Endothelial cell (in vitro differentiated cells): ENCODE measurements at regions not wholly inside any gene's neighbourhood (a gene's known extent, or its start where the extent isn't known, plus 50 kb on each side); places are given as distances from the start of the nearest gene placed in this dataset.

Source experiments
- DNase-seq: peaks from one replicate; pipeline ENCODE4 v3.0.0; 2021; ENCODE audit warnings: low spot score
- H3K27ac Mint-ChIP-seq: one replicate; pipeline ENCODE4 v1.8.0; 2021; ENCODE audit warnings: mixed read lengths, inconsistent platforms; ENCODE audit not compliant: unreplicated experiment
- H3K27me3 Mint-ChIP-seq: one replicate; pipeline ENCODE4 v1.8.0; 2021; ENCODE audit warnings: mild to moderate bottlenecking, moderate library complexity, mixed read lengths, inconsistent platforms; ENCODE audit not compliant: unreplicated experiment
- H3K36me3 Mint-ChIP-seq: one replicate; pipeline ENCODE4 v1.8.0; 2021; ENCODE audit warnings: mild to moderate bottlenecking, low read depth, mixed read lengths, inconsistent platforms; ENCODE audit not compliant: unreplicated experiment
- H3K4me1 Mint-ChIP-seq: one replicate; pipeline ENCODE4 v1.8.0; 2021; ENCODE audit warnings: mild to moderate bottlenecking, mixed read lengths, inconsistent platforms; ENCODE audit not compliant: unreplicated experiment
- H3K4me3 Mint-ChIP-seq: one replicate; pipeline ENCODE4 v1.8.0; 2021; ENCODE audit warnings: mild to moderate bottlenecking, mixed read lengths, inconsistent platforms; ENCODE audit not compliant: unreplicated experiment
- H3K9me3 Mint-ChIP-seq: one replicate; pipeline ENCODE4 v1.8.0; 2021; ENCODE audit warnings: mixed read lengths, inconsistent platforms; ENCODE audit not compliant: unreplicated experiment
- CTCF ChIP-seq: fragments of 200-600 bp; sonication (generic); IDR thresholded peaks from one replicate; pipeline ENCODE4 v1.5.0; 2021; ENCODE audit warnings: antibody characterized with exemption; ENCODE audit not compliant: unreplicated experiment

GRCh38 chr3:188066141-188066540 is 87.8 kb upstream of the LPP start:
- H3K36me3 Mint-ChIP-seq = no peaks in the 10 kb centered on the region
- H3K27me3 Mint-ChIP-seq = peaks cover 2% of the 10 kb centered on the region
- DNase-seq = no peak
- TF ChIP-seq CTCF = no peak
- no peaks in the 10 kb centered on the region for H3K9me3 Mint-ChIP-seq
- H3K4me1 Mint-ChIP-seq = no peaks in the 10 kb centered on the region
- no peak overlapping the region for H3K4me3 Mint-ChIP-seq
- H3K27ac Mint-ChIP-seq = no peak overlapping the region

GRCh38 chr3:188067932-188068331 is 86.0 kb upstream of the LPP start:
- no peak overlapping the region for H3K4me3 Mint-ChIP-seq
- no peaks in the 10 kb centered on the region for H3K36me3 Mint-ChIP-seq
- no peaks in the 10 kb centered on the region for H3K4me1 Mint-ChIP-seq
- H3K9me3 Mint-ChIP-seq = no peaks in the 10 kb centered on the region
- peaks cover 2% of the 10 kb centered on the region for H3K27me3 Mint-ChIP-seq
- no peak for TF ChIP-seq CTCF
- no peak for DNase-seq
- H3K27ac Mint-ChIP-seq = no peak overlapping the region

- Mint-ChIP-seq H3K4me3 (no peak overlapping the region), H3K27ac (no peak overlapping the region), H3K9me3 (no peaks in the 10 kb centered on the region), H3K27me3 (peaks cover 2% of the 10 kb centered on the region), H3K36me3 (no peaks in the 10 kb centered on the region), H3K4me1 (no peaks in the 10 kb centered on the region)
- no peak for DNase-seq
- TF ChIP-seq CTCF = no peak
These were observed 85.6 kb upstream of the LPP start for GRCh38 chr3:188068342-188068741.

- H3K27me3 Mint-ChIP-seq = peaks cover 2% of the 10 kb centered on the region
- H3K9me3 Mint-ChIP-seq = no peaks in the 10 kb centered on the region
- no peaks in the 10 kb centered on the region for H3K4me1 Mint-ChIP-seq
- DNase-seq = no peak
- no peaks in the 10 kb centered on the region for H3K36me3 Mint-ChIP-seq
- no peak for TF ChIP-seq CTCF
- H3K4me3 Mint-ChIP-seq = no peak overlapping the region
- no peak overlapping the region for H3K27ac Mint-ChIP-seq
These were observed 82.3 kb upstream of the LPP start for GRCh38 chr3:188071636-188072035.

GRCh38 chr3:188076176-188076575 is 77.8 kb upstream of the LPP start:
- DNase-seq = no peak
- no peaks in the 10 kb centered on the region for H3K9me3 Mint-ChIP-seq

More at GRCh38 chr3:188076176-188076575, 77.8 kb upstream of the LPP start:
- H3K36me3 Mint-ChIP-seq = no peaks in the 10 kb centered on the region
- no peaks in the 10 kb centered on the region for H3K27me3 Mint-ChIP-seq
- no peak for TF ChIP-seq CTCF
- no peak overlapping the region for H3K4me3 Mint-ChIP-seq
- no peaks in the 10 kb centered on the region for H3K4me1 Mint-ChIP-seq
- H3K27ac Mint-ChIP-seq = no peak overlapping the region
